HL-60 (cell line): ENCODE measurements at regions not wholly inside any gene's neighbourhood (a gene's known extent, or its start where the extent isn't known, plus 50 kb on each side); places are given as distances from the start of the nearest gene placed in this dataset.

Experiments used
- POLR2AphosphoS5 ChIP-seq: IDR thresholded peaks from 2 replicates; pipeline ENCODE4 v1.6.1; 2012; ENCODE audit warnings: low read depth
- TF ChIP-seq, protein P1 (sequence below): IDR thresholded peaks from one replicate; pipeline ENCODE4 v1.5.1; 2011; ENCODE audit warnings: low read length, control low read depth, inconsistent platforms; ENCODE audit not compliant: insufficient read depth

DNA sequence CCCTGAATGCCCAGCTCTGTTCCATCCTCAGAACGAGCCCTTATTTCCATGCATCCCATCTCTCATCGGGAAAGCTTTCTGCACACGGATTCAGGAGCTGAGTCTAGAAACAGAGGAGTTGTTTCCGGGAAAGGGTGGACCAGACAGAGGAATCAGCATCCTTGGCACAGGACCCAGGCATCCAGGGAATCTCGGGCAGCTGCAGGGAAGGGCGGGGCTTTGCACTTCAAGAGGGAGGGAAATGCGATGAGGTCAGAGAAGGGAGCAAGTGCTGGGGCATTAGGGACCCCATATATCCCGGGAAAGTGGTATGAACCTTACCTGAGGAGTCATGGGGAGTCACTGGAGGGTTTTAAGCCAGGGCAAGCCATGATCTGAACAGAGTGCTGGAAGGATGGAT lies 68.5 kb downstream of the NPTX2 start:
- TF ChIP-seq, protein P1, sequence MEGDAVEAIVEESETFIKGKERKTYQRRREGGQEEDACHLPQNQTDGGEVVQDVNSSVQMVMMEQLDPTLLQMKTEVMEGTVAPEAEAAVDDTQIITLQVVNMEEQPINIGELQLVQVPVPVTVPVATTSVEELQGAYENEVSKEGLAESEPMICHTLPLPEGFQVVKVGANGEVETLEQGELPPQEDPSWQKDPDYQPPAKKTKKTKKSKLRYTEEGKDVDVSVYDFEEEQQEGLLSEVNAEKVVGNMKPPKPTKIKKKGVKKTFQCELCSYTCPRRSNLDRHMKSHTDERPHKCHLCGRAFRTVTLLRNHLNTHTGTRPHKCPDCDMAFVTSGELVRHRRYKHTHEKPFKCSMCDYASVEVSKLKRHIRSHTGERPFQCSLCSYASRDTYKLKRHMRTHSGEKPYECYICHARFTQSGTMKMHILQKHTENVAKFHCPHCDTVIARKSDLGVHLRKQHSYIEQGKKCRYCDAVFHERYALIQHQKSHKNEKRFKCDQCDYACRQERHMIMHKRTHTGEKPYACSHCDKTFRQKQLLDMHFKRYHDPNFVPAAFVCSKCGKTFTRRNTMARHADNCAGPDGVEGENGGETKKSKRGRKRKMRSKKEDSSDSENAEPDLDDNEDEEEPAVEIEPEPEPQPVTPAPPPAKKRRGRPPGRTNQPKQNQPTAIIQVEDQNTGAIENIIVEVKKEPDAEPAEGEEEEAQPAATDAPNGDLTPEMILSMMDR, result no peak
- TF ChIP-seq POLR2AphosphoS5, result no peak
